NCI-H524 (cell line): ENCODE measurements at regions not wholly inside any gene's neighbourhood (a gene's known extent, or its start where the extent isn't known, plus 50 kb on each side); places are given as distances from the start of the nearest gene placed in this dataset.
"Not testable (repeated sequence)": the region's sequence is repeated elsewhere in the genome, so short reads cannot be mapped to it uniquely, and the experiment has no call there.

Experiments used
- DNase-seq, 2 experiments: peaks; one replicate each; lab custom pipeline; 2025; lab: John Stamatoyannopoulos, UW

- no peak for DNase-seq
These were observed 191.6 kb upstream of the SLC16A7 start for GRCh38 chr12:59404109-59404650.

GRCh38 chr12:59403259-59403932 lies 192.4 kb upstream of the SLC16A7 start:
- DNase-seq: peak; percentile 62 to 68

GRCh38 chr12:59401862-59402261 lies 194.0 kb upstream of the SLC16A7 start:
- DNase-seq: no peak

- DNase-seq: peak in 1 of 2 experiments; percentile 39
These were observed 197.7 kb upstream of the SLC16A7 start for GRCh38 chr12:59398164-59398563.

- DNase-seq: no peak
These were observed 198.9 kb upstream of the SLC16A7 start for GRCh38 chr12:59396919-59397318.

- DNase-seq: no peak
These were observed 199.3 kb upstream of the SLC16A7 start for GRCh38 chr12:59396519-59396918.

GRCh38 chr12:59395310-59395709 lies 200.5 kb upstream of the SLC16A7 start:
- DNase-seq: not testable (repeated sequence)

GRCh38 chr12:59393506-59393905 lies 202.3 kb upstream of the SLC16A7 start:
- DNase-seq: no peak

GRCh38 chr12:59389968-59390576 lies 205.8 kb upstream of the SLC16A7 start:
- DNase-seq: peak; percentile 77 to 87

GRCh38 chr12:59388694-59389093 lies 207.1 kb upstream of the SLC16A7 start:
- no peak for DNase-seq

GRCh38 chr12:59388176-59388575 lies 207.7 kb upstream of the SLC16A7 start:
- no peak for DNase-seq

- no peak for DNase-seq
These were observed 209.6 kb upstream of the SLC16A7 start for GRCh38 chr12:59386236-59386635.

- peak; percentile 81 to 89 for DNase-seq
These were observed 212.6 kb upstream of the SLC16A7 start for GRCh38 chr12:59383079-59383822.

- DNase-seq: peak in 1 of 2 experiments; percentile 36
These were observed 213.3 kb upstream of the SLC16A7 start for GRCh38 chr12:59382282-59383078.

- no peak for DNase-seq
These were observed 214.7 kb upstream of the SLC16A7 start for GRCh38 chr12:59381106-59381505.

GRCh38 chr12:59375633-59376032 lies 220.2 kb upstream of the SLC16A7 start:
- DNase-seq: peak in 1 of 2 experiments; percentile 49

- peak in 1 of 2 experiments; percentile 53 for DNase-seq
These were observed 221.0 kb upstream of the SLC16A7 start for GRCh38 chr12:59374783-59375182.

GRCh38 chr12:59372956-59373355 lies 222.9 kb upstream of the SLC16A7 start:
- peak in 1 of 2 experiments; percentile 25 for DNase-seq

GRCh38 chr12:59370933-59371332 lies 224.9 kb upstream of the SLC16A7 start:
- DNase-seq: no peak

GRCh38 chr12:59365133-59365532 lies 230.7 kb upstream of the SLC16A7 start:
- DNase-seq: no peak

- DNase-seq: no peak
These were observed 238.0 kb upstream of the SLC16A7 start for GRCh38 chr12:59357811-59358210.

- not testable (repeated sequence) for DNase-seq
These were observed 249.6 kb upstream of the SLC16A7 start for GRCh38 chr12:59346248-59346647.
